Ramos (cell line): ENCODE measurements at regions not wholly inside any gene's neighbourhood (a gene's known extent, or its start where the extent isn't known, plus 50 kb on each side); places are given as distances from the start of the nearest gene placed in this dataset.
"Not testable (repeated sequence)": the region's sequence is repeated elsewhere in the genome, so short reads cannot be mapped to it uniquely, and the experiment has no call there.

Experiments used
- in situ Hi-C: fragments of 300-500 bp; cut with MboI; formaldehyde crosslinking; loops from one replicate; pipeline ENCODE4 v1.14.3; 2022; ENCODE audit warnings: low sequenced_read_pairs; ENCODE audit not compliant: unreplicated experiment

DNA sequence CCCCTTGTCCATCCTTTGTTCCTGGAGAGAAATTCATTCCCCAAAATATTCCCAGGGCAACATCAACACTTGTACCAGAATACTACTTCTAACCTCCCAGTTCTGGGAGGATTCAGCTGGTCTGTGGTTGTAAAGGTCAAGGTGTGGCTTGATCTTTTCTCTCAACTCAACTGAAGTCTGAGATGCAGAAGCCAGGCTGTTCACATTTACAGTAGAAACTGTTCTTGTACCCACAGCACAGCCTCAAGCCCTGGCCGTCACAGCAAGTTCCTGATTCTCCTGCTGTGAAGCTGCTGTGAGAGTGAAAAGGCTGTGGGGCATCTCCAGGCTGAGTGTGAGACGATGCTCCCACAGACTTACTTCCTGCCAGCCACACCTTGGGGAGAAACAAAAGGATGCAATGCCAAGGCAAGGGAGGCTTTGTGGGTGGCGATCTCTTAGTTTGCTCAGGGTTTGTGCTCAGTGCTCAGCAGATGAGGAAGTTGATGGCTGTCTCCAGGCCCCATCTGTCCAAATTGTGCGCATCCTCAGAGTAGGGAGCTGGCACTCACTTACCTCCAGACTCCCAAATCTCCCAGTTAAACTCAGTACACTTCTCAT, 143.9 kb upstream of the FOXA2 start:
- in situ Hi-C loops, result no loop called here

DNA sequence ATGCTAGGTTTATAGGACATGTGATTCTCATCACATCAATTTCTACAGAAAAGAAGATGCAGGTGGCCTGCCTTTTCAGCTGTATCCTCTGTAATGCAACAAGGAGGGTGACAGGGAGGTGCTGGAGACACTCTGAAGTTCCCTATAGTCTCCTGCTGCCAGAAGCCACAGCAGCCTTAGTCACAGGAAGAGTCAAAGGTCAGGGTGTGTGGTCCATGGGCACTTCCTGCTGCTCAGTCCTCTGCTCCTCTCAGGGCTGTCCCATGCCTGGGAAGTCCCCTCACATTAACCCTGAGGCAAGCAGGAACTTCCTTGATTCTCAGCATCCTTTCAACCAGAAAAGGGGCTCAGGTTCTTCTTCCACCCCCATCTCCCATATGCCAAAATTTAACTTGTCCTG, 144.8 kb upstream of the FOXA2 start:
- in situ Hi-C loops, result no loop called here

DNA sequence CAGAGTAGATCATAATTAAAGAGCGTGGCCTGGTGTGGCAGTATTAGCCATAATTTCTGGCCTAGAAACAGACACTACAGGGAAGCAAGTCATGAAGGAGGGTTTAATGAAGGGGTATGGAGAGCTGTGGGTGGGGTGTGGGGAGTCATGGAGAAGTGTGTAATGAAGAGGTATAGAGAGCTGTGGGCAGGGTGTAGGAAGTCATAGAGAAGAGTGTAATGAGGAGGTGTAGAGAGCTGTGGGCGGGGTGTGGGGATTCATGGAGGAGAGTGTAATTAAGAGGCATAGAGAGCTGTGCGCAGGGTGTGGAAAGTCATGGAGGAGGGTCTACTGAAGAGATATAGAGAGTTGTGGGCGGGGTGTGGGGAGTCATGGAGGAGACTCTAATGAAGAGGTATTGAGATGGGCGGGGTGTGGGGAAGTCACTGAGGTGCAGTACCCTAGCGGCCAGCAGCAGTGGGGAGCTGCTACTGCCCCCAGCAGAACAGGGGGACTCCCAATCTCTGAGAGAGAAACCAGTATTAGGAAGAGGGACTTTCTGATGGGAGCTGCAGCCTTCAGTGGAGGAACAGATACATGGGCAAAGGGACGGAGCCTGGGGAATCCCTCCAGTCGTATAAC, 145.4 kb upstream of the FOXA2 start:
- in situ Hi-C loops, result no loop called here

DNA sequence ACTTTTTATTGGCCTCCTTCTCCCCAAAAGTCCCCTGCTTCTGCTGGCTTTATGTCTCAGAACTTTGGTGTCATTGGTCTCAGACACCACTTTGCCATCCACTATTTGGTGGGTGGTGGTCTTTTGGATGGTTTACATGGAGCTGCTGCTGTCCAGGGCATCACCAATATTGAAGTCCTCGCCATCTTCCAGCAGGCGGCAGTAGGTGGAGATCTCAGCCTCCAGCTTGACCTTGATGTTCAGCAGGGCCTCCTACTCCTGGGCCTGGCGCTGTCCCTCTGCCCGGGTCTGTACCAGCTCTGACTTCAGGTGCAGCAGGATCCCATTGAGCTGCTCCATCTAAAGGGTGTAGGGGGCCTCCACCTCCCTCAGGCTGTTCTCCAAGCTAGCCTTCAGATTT, 148.4 kb upstream of the FOXA2 start:
- in situ Hi-C loops, result no loop called here

DNA sequence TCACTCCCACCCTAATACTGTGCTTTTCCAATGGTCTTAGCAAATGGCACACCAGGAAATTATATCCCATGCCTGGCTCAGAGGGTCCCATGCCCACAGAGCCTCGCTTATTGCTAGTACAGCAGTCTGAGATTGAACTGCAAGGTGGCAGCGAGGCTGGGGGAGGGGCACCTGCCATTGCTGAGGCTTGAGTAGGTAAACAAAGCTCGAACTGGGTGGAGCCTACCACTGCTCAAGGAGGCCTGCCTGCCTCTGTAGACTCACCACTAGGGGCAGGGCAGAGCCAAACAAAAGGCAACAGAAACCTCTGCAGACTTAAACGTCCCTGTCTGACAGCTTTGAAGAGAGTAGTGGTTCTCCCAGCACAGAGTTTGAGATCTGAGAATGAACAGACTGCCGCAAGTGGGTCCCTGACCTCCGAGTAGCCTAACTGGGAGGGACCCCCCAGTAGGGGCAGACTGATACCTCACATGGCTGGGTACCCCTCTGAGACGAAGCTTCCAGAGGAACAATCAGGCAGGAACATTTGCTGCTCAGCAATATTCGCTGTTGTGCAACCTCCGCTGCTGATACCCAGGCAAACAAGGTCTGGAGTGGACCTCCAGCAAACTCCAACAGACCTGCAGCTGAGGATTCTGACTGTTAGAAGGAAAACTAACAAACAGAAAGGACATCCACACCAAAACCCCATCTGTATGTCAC, 150.7 kb upstream of the FOXA2 start:
- in situ Hi-C loops, result not testable (repeated sequence)

DNA sequence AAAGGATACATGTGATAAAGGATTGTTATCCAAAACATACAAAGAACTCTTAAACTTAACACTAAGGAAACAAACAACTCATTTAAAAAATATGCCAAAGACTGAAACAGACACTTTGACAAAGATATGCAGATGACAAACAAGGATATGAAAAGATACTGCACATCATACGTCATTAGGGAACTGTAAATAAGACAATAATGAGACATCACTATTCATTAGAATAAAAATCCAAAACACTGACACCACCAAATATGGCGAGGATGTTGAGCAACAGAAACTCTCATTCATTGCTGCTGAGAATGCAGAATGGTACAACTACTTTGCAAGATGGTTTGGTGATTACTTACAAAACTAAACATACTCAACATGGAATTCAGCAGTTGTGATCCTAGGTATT, 156.5 kb upstream of the FOXA2 start:
- in situ Hi-C loops, result no loop called here

DNA sequence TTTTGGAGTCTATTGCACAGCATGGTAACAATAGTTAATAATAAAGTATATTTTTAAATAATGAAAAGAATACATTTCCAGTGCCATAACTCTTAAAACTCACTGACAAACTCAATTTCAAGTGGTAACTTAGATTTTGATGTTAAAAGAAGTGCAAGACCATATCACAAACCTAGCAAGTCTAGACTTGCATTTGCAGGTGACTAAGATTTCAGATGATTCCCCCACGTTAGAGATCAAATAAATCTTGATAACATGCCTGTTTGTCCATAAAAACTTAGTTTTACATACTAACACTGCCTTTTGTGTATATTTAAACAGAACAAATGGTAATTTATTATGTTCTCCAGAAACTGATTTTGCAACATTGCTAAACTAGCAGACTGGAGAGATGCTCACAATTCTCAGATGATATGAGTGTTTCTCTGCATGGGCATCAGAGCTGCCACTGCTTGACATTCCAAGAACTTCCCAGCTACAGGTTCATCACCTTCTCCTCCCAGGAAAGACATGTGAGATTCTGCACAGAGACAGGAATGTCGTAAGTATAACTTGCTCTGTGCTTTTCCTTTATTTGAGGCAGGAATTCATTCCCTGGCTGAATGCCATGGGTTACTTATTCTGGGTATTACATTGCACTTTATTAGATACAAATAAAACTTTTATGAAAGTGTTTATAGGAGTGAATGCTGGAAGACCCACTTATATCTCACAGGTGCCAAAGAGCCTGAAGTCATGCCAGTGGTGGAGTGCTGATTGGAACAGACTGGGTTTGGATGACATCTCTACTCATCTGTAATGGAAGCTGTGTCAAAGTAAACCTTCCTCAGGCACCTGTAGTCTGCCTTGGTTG, 160.2 kb upstream of the FOXA2 start:
- in situ Hi-C loops, result no loop called here

DNA sequence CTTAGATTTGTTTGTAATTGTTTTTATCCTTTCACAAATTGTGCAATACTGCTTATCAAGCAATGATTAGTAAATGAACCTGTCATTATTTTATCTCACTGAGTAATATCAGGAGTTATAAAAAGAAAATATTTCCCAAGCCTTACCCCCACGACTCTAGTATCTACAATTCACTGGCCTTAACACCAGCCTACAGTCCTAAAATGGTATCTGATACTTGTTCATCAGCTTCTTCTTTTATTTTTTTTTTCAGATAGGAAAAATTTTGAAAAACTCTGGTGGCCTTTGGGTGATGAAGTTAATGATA, 160.8 kb upstream of the FOXA2 start:
- in situ Hi-C loops, result no loop called here

DNA sequence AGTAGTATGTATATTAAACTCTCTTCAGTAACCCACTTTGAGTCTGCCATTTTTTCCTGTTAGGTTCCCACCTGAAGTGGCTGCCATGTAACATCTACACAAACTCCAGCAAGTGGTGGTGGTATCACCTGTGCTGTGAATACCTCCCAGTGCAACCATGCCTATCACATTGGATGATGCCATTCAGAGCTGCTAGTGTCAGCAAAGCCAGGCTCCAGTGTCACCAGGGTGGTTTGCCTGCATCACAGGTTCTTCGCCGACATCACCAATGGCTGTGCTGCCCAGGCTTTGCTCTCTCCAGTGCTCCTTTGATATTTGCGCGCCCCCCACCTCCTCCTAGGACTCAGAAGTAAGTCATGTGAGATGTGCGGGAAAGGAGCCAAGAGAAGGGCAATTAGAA, 162.6 kb upstream of the FOXA2 start:
- in situ Hi-C loops, result no loop called here

DNA sequence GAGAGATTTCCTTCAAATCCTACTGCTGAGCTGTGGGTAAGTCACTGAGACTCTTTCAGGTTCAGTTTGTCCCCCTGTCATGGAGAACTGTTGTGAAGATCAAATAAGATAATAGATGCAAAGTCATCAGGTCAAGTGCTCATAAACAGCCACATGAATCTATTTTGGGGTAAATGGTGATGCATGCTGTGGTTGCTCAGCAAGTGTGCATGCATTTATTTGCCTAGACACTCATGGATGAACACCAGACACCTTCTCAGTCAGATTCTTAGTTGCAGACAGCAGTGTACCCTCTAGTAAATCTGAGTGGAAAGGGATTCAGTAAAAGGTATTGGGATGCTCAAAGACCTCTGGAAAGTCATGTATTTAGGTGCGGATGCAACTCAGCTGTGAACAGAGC, 168.0 kb upstream of the FOXA2 start:
- in situ Hi-C loops, result no loop called here

DNA sequence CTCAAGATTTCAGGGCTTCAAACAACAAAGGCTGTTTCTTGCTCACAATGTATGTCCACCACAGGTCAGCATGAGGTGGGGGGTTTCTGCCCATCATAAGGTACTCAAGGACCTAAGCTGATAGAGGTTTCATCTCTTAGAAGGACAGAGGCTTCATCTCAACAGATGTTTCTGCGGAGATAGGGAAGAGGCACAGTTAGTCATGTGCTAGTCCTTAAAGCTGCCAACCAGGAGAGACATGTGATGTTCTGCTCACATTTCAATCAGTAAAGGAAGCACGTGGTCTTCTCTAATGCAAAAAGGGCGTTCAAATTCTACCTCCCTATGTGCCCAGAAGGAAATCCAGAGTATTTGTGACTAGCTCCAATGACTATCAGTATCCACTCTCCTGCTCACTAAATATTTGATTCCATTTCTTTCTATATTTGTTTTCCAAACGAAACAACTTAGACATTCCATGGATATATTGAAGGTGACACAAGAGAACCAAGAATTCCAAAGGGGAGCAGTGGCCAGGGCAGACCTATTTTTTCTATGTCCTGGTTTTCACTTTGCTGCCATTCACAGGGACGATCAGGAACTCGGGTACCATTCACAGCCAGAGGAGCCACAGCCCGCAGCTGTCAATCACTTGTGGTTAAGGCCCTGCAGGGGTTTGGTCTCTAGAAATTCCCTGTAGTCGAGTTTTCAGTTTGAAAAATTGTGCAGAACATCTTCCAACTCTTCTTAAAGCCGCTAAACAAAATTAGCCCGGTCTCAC, 173.2 kb upstream of the FOXA2 start:
- in situ Hi-C loops, result no loop called here

DNA sequence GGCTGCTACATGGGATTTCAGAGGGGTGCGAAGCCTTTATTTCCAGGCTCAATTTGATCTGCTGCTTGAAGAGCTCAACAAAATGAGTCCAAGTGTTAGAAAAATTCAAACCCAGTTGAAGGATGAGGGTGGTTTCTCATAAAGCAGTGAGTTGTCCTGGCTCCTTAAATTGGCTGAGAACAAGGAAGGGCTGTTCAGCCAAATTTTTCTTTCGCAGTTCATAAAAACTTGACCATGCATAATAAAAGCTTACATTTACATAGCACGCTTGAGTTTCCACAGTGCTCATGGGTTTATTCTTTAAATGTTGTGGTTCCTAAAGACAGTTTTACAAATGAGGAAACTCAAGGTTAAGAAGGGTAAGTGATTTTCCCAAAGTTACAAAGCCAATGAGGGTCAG, 174.4 kb upstream of the FOXA2 start:
- in situ Hi-C loops, result no loop called here

DNA sequence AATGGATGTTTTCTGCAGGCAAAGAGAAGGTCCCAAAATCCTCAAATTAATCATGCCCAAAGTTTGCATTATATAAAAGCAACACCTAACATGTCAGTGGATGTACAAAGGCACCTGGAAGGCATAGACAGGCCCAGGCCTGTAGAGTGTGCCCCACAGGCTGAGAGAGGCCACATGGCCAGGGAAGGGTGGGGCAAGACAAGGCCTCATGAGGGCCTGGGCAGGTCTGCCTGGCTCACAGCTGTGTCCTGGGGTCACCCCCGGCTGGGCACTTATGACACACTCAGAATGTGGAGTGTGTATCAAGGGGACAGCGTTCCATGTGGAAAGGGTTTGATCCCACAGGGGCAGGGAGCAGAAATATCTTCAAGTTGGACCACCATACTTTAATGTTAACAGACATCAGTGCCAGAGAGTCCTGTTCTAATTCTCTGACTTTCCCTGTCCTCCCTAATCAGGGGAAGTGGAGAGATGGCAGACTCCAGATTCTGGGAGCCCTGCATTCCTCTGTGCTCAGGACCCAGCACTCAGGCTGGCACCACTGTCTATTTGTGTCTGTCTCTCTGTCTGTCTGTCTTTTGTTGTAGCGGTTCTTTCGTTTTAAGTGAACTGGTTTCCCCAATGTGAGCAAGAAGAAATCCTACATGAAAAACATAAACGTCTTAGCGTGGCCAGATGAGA, 178.3 kb upstream of the FOXA2 start:
- in situ Hi-C loops, result no loop called here

DNA sequence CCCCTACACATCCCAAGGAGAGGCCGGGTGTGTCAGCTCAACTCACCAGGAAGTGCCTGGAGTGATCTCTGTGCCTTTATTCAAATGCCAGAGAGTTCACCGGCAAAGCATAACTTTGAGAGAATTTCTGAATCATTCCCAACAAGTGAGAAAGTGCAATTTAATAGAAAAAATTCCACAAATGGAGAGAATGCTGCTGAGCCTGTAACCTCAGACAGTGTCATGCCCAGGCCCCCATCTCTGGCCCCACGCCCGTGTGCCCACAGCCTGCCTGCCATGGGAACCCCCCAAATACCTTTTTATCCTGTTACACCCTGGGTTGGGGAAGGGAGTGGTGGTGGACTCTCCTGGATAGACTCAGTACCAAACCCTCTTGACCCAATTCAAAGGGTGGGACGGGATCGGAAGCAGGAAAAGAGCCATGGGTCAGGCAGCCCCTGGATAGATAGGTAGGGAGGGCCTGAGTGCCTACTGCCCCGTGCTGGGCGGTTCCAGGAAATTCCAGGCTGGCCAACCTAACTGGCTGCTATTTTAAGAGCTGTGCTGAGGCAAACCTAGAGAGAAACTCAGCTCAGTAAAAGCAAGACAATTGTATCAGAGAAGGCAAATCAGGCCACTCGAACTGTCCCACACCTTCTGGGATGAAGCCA, 179.0 kb upstream of the FOXA2 start:
- in situ Hi-C loops, result no loop called here

DNA sequence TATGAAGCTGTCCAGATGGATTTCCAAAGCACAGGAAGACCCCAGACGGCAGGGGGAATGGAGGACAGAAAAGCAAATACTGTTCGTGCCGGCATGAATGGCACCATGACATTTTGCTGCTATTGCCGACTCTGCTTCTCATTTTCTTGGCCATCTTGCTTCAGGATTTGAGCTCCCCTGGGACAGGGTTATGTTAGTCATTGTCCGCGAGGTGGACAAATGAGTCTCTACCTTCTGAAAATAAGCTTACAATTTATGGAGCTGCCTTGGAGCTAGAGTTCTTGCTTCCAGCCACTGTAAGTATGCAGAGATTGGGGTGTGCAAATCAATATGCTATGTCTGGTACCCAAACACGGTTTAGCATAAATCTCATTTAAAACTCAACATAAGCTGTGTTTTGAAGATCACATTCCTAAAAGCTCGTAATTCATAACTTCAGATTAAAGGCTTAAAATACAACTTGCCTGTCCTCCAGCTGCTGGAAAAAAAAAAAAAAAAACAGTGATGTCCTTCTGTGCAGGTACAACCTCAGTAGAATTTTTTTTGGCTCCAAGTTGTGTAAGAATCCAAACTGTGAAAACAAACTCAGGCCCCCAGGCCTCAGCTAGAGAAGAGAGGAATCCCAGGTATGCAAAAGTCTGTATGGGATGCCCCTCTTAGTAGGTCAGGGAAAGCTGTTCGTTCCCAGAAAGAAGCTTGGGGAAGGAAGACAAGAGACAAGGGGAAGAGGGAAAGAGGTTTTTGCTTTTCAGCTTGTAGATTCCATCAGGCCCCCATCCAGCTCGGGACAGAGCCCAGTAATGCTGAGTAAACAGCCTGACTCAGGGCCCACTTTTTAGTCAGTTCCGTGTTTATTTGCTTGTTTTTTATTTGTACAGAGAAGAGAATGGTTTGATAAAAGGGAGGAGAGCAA, 184.2 kb upstream of the FOXA2 start:
- in situ Hi-C loops, result no loop called here

DNA sequence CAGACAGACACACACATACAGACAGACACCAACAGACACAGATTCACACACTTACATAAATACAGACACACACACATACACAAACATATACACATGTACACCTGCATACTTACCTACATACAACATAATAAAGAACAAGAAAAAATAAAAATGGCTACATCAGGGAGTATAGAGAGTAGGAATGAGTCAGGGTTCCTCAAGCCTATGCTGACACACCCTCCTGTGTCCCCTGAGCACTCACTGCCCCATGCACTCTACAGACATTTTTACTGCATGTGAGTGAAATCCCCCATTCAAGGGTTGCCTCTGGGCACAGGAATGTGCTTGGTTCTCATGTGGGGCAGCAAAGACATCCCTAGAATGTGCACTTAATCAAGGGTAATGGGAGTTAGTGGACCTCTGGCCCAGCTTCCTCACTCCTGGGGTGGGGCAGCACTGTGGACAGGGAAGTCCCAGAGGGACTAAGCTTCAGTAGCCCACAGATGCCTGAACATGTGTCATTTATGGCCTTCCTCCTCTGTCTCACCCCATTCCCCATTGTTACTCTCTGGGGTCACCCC, 185.9 kb upstream of the FOXA2 start:
- in situ Hi-C loops, result no loop called here

DNA sequence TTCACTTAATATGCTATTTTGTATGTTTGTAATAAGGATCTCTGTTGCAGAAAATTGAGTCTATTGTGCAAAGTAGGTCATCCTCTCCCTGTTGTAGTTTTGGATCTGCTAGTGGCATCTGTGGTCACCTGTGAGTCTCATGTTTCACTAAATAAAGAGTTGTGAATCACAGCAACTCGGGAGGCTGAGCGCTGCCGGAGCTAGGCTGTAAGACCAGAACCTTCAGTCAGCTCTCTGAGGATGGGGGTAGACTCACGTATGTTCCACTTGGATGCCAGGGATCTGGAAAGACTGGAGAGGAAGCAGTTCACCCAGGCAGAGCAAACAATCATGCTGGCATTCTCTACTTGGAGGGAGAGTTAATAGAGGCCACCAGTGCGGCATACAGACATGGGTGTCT, 187.3 kb upstream of the FOXA2 start:
- in situ Hi-C loops, result no loop called here

DNA sequence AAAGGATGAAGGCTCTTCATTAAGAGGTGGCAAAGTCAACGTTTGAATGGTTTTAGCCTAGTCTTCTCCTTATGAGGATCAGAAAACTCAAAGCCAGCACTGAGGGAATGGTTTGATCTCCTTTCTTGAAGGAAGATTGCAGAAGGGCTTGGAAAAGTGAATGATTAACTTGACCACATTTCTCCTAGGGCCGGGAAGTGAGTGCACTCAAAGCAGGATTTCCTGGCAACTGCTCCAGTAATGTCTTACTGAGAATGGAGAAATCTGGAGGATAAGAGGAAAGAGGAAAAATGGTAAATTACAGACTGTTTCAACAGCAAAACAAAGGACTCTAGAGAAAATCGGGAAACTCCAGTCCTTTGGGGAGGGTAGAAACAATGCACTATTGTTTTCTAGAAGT, 189.0 kb upstream of the FOXA2 start:
- in situ Hi-C loops, result no loop called here
